ENCODE measurements at regions not wholly inside any gene's neighbourhood (a gene's known extent, or its start where the extent isn't known, plus 50 kb on each side); places are given as distances from the start of the nearest gene placed in this dataset.
"Not testable (repeated sequence)": the region's sequence is repeated elsewhere in the genome, so short reads cannot be mapped to it uniquely, and the experiment has no call there.

- no peak for DNase-seq (ENCODE audit: low read depth in 1 of 2, low spot score in 1 of 2)
- Histone ChIP-seq H3K27me3 (no peaks in the 10 kb centered on the region), H3K36me3 (no peaks in the 10 kb centered on the region), H3K4me3 (no peak overlapping the region), H3K27ac (no peak overlapping the region), H3K9me3 (ENCODE audit: low read depth) (no peaks in the 10 kb centered on the region), H3K4me1 (ENCODE audit: low read depth) (no peaks in the 10 kb centered on the region)
- TF ChIP-seq, protein P1, sequence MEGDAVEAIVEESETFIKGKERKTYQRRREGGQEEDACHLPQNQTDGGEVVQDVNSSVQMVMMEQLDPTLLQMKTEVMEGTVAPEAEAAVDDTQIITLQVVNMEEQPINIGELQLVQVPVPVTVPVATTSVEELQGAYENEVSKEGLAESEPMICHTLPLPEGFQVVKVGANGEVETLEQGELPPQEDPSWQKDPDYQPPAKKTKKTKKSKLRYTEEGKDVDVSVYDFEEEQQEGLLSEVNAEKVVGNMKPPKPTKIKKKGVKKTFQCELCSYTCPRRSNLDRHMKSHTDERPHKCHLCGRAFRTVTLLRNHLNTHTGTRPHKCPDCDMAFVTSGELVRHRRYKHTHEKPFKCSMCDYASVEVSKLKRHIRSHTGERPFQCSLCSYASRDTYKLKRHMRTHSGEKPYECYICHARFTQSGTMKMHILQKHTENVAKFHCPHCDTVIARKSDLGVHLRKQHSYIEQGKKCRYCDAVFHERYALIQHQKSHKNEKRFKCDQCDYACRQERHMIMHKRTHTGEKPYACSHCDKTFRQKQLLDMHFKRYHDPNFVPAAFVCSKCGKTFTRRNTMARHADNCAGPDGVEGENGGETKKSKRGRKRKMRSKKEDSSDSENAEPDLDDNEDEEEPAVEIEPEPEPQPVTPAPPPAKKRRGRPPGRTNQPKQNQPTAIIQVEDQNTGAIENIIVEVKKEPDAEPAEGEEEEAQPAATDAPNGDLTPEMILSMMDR (IDR thresholded peaks at IDR 0.05; ENCODE audit: low read depth, low read length) = no peak
Measured at GRCh38 chrX:131199091-131199490, 90.0 kb downstream of the IGSF1 start.

GRCh38 chrX:131187206-131187605 lies 101.9 kb downstream of the IGSF1 start:
- Histone ChIP-seq H3K4me3 (no peak overlapping the region), H3K27me3 (no peaks in the 10 kb centered on the region), H3K27ac (no peak overlapping the region), H3K4me1 (ENCODE audit: low read depth) (no peaks in the 10 kb centered on the region), H3K36me3 (no peaks in the 10 kb centered on the region), H3K9me3 (ENCODE audit: low read depth) (no peaks in the 10 kb centered on the region)
- DNase-seq (ENCODE audit: low read depth in 1 of 2, low spot score in 1 of 2) = peak in 1 of 2 donors; percentile 4
- TF ChIP-seq, protein P1 (IDR thresholded peaks at IDR 0.05; ENCODE audit: low read depth, low read length) = no peak

- Histone ChIP-seq H3K36me3 (no peaks in the 10 kb centered on the region), H3K4me3 (no peak overlapping the region), H3K27ac (no peak overlapping the region), H3K4me1 (ENCODE audit: low read depth) (no peaks in the 10 kb centered on the region), H3K27me3 (no peaks in the 10 kb centered on the region), H3K9me3 (ENCODE audit: low read depth) (no peaks in the 10 kb centered on the region)
- DNase-seq (ENCODE audit: low read depth in 1 of 2, low spot score in 1 of 2) = no peak
- TF ChIP-seq, protein P1 (IDR thresholded peaks at IDR 0.05; ENCODE audit: low read depth, low read length) = no peak
Measured at GRCh38 chrX:131170148-131170547, 112.0 kb downstream of the ARHGAP36 start.

- not testable (repeated sequence) for H3K4me1 ChIP-seq (ENCODE audit: low read depth)
Measured at GRCh38 chrX:131163645-131164044, 105.5 kb downstream of the ARHGAP36 start.

GRCh38 chrX:131157656-131158055 lies 99.5 kb downstream of the ARHGAP36 start:
- H3K9me3 ChIP-seq (ENCODE audit: low read depth); H3K27ac ChIP-seq; DNase-seq (ENCODE audit: low read depth in 1 of 2, low spot score in 1 of 2); H3K36me3 ChIP-seq; H3K27me3 ChIP-seq; H3K4me1 ChIP-seq (ENCODE audit: low read depth): not testable (repeated sequence)
- H3K4me3 ChIP-seq = peak overlapping the region; percentile 24

More at GRCh38 chrX:131163645-131164044, 105.5 kb downstream of the ARHGAP36 start:
- H3K36me3 ChIP-seq; H3K27ac ChIP-seq; H3K9me3 ChIP-seq (ENCODE audit: low read depth); H3K4me3 ChIP-seq; H3K27me3 ChIP-seq; DNase-seq (ENCODE audit: low read depth in 1 of 2, low spot score in 1 of 2): not testable (repeated sequence)

DNA sequence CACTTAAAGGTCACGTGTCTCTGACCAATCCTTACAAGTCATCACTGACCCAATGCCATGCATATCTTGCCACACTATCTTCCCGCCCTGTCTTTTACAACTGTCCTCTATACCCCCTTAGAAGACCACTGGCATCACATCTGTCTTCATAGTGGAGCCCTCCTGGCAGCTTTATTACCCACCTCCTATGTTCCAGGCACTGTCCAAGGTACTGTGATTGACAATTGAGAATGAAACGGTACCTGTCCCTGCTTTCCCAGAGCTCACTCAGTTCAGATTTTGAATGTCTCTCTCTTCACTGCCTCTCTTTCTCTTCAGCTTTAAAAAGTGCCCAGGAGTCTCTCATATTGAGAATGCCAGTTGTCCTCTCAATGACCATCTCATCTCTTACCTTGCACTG lies 88.6 kb downstream of the ARHGAP36 start:
- DNase-seq (ENCODE audit: low read depth in 1 of 2, low spot score in 1 of 2) = peak in 1 of 2 donors; percentile 15
- Histone ChIP-seq H3K27ac (no peak overlapping the region), H3K36me3 (no peaks in the 10 kb centered on the region), H3K4me3 (no peak overlapping the region), H3K27me3 (no peaks in the 10 kb centered on the region), H3K4me1 (ENCODE audit: low read depth) (no peaks in the 10 kb centered on the region), H3K9me3 (ENCODE audit: low read depth) (no peaks in the 10 kb centered on the region)
- TF ChIP-seq, protein P1 (IDR thresholded peaks at IDR 0.05; ENCODE audit: low read depth, low read length) = no peak

Data from cardiac muscle cell (in vitro differentiated cells and primary cell).